ENCODE measurements at regions not wholly inside any gene's neighbourhood (a gene's known extent, or its start where the extent isn't known, plus 50 kb on each side); places are given as distances from the start of the nearest gene placed in this dataset.

DNA sequence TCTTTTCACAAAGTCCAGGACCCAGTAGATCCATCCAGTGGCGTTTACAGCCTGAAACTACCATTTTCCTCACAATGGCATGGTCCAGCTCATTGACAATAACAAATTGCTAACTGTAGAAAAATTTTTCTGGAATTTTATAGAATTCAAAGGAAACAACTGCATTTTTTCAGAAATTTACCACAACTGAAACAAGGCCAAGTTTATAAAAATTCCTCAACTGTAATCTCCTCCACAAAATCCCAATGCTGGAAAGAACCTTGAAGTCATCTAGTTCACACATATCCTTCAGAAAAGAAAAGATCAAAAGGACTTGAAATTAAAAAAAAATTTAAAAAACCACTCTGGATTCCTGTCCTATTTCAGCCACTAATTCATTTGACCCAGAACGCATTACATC lies 226.0 kb upstream of the CTAGE1 start:
- no peak for TF ChIP-seq CTCF (IDR thresholded peaks at IDR 0.05)
- no peak for TF ChIP-seq POLR2A (IDR thresholded peaks at IDR 0.05)
- WGBS, 2 donors = 94 to 95% methylated on average over 2 of the region's 2 CpGs
- no peak overlapping the region for H3K4me3 ChIP-seq (replicated peaks in 1 of 3)
- no peak for DNase-seq
- intact Hi-C loops (cut with DNase I) = no loop called here
- no peak overlapping the region for H3K27ac ChIP-seq
- H3K36me3 ChIP-seq = no peaks in the 10 kb centered on the region
- no peaks in the 10 kb centered on the region for H3K4me1 ChIP-seq
- H3K9me3 ChIP-seq = no peaks in the 10 kb centered on the region
- no peaks in the 10 kb centered on the region for H3K27me3 ChIP-seq

GRCh38 chr18:22650247-22650646 lies 232.5 kb upstream of the CTAGE1 start:
- H3K4me1 ChIP-seq = no peaks in the 10 kb centered on the region
- TF ChIP-seq CTCF (IDR thresholded peaks at IDR 0.05) (no peak), POLR2A (IDR thresholded peaks at IDR 0.05) (no peak)
- intact Hi-C loops (cut with DNase I) = no loop called here
- no peaks in the 10 kb centered on the region for H3K9me3 ChIP-seq
- H3K27ac ChIP-seq = no peak overlapping the region
- H3K4me3 ChIP-seq (replicated peaks in 1 of 3) = no peak overlapping the region
- no peaks in the 10 kb centered on the region for H3K27me3 ChIP-seq
- no peaks in the 10 kb centered on the region for H3K36me3 ChIP-seq
- no peak for DNase-seq

DNA sequence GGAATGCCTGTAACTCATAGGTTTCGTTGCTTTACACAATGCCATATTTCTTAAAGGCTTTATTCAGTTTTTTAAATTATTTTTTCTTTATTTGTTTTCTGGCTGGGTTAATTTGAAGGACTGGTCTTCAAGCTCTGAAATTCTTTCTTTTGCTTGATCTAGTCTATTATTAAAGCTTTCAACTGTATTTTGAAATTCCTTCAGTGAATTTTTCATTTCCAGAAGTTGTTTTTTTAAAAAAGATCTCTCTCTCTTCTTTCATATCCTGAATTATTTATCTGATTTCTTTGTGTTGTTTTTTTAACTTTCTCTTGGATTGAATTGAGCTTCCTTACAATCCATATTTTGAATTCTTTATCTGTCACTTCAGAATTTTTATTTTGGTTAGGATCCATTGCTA lies 239.9 kb upstream of the CTAGE1 start:
- no peak overlapping the region for H3K4me3 ChIP-seq (replicated peaks in 1 of 3)
- no peak for DNase-seq
- no peaks in the 10 kb centered on the region for H3K4me1 ChIP-seq
- H3K27me3 ChIP-seq = no peaks in the 10 kb centered on the region
- H3K36me3 ChIP-seq = no peaks in the 10 kb centered on the region
- no peak overlapping the region for H3K27ac ChIP-seq
- no peak for TF ChIP-seq CTCF (IDR thresholded peaks at IDR 0.05)
- TF ChIP-seq POLR2A (IDR thresholded peaks at IDR 0.05) = no peak
- H3K9me3 ChIP-seq = no peaks in the 10 kb centered on the region
- intact Hi-C loops (cut with DNase I) = no loop called here
- WGBS, 2 donors = 79 to 87% methylated on average over 1 of the region's 1 CpG

DNA sequence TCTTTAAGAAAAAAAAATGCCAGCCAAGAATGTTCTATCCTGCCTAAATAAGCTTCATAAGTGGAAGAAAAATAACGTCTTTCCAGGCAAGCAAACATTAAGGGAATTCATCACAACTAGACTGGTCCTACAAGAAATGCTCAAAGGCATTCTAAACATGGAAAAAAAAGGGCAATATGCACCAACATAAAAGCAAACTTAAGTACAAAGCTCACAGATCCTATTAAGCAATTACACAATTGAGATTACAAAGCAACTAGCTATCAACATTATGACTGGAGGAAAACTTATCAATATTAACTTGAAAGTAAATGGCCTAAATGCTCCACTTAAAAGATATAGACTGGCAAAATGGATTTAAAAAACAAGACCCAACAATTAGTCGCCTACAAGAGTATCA lies 240.6 kb upstream of the CTAGE1 start:
- H3K27me3 ChIP-seq = no peaks in the 10 kb centered on the region
- 80 to 83% methylated on average over 2 of the region's 2 CpGs for WGBS, 2 donors
- no peaks in the 10 kb centered on the region for H3K9me3 ChIP-seq
- intact Hi-C loops (cut with DNase I) = no loop called here
- no peak for TF ChIP-seq CTCF (IDR thresholded peaks at IDR 0.05)
- TF ChIP-seq POLR2A (IDR thresholded peaks at IDR 0.05) = no peak
- DNase-seq = no peak
- no peaks in the 10 kb centered on the region for H3K36me3 ChIP-seq
- no peaks in the 10 kb centered on the region for H3K4me1 ChIP-seq
- no peak overlapping the region for H3K4me3 ChIP-seq (replicated peaks in 1 of 3)
- no peak overlapping the region for H3K27ac ChIP-seq

DNA sequence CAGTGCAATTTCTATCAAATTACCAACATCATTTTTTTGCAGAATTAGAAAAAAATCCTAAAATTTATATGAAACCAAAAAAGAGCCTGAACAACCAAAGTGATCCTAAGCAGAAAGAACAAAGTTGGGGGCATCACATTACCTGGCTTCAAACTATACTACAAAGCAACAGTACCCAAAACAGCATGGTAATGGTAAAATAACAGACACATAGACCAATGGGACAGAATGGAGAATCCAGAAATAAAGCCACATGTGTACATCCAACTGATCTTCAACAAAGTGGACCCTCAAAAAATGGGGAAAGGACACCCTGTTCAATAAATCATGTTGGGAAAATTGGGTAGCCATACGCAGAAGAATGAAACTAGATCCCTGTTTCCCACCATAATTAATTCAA lies 245.7 kb upstream of the CTAGE1 start:
- TF ChIP-seq CTCF (IDR thresholded peaks at IDR 0.05) = no peak
- TF ChIP-seq POLR2A (IDR thresholded peaks at IDR 0.05) = no peak
- intact Hi-C loops (cut with DNase I) = no loop called here
- Histone ChIP-seq H3K4me1 (no peaks in the 10 kb centered on the region), H3K4me3 (replicated peaks in 1 of 3) (no peak overlapping the region), H3K27me3 (no peaks in the 10 kb centered on the region), H3K36me3 (no peaks in the 10 kb centered on the region), H3K9me3 (no peaks in the 10 kb centered on the region), H3K27ac (no peak overlapping the region)
- 94 to 96% methylated on average over 1 of the region's 1 CpG for WGBS, 2 donors
- DNase-seq = no peak
